ENCODE measurements at regions not wholly inside any gene's neighbourhood (a gene's known extent, or its start where the extent isn't known, plus 50 kb on each side); places are given as distances from the start of the nearest gene placed in this dataset.

DNA sequence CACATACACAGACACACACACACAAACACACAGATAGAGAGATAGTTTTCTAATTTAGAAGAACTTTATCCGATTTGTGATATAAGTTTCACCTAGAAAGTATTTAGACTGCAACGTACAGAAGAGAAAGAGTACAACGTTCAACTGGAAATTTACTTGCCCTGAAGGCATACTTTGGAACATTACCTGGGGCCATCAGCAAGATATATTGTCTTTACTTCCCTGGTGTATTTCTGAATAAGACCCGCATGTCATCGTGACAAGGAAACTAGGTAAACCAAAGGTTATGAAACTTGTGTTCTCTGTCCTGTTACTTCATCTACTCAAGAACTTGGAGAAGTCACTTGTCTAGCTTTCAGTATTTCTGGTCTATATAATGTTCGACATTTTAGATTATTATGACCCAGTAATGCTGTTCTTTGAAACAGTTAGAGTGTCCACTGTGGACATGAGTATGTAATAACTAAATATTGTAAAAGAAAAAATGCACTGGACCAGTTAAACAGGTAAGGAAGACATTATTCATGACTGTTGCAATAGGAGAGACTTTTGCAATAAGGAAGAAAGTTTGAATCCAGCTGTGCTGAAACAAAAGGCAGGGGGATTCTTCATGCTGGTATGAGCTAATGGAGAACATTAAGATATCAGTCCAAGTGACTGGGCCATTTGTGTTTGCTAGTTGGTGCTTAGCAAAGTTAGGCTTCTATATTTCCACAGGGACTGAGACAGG, 1791.1 kb downstream of the MAT2B start:
- no peak overlapping the region for H3K27ac ChIP-seq
- TF ChIP-seq, protein P1, sequence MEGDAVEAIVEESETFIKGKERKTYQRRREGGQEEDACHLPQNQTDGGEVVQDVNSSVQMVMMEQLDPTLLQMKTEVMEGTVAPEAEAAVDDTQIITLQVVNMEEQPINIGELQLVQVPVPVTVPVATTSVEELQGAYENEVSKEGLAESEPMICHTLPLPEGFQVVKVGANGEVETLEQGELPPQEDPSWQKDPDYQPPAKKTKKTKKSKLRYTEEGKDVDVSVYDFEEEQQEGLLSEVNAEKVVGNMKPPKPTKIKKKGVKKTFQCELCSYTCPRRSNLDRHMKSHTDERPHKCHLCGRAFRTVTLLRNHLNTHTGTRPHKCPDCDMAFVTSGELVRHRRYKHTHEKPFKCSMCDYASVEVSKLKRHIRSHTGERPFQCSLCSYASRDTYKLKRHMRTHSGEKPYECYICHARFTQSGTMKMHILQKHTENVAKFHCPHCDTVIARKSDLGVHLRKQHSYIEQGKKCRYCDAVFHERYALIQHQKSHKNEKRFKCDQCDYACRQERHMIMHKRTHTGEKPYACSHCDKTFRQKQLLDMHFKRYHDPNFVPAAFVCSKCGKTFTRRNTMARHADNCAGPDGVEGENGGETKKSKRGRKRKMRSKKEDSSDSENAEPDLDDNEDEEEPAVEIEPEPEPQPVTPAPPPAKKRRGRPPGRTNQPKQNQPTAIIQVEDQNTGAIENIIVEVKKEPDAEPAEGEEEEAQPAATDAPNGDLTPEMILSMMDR (IDR thresholded peaks at IDR 0.05): no peak

DNA sequence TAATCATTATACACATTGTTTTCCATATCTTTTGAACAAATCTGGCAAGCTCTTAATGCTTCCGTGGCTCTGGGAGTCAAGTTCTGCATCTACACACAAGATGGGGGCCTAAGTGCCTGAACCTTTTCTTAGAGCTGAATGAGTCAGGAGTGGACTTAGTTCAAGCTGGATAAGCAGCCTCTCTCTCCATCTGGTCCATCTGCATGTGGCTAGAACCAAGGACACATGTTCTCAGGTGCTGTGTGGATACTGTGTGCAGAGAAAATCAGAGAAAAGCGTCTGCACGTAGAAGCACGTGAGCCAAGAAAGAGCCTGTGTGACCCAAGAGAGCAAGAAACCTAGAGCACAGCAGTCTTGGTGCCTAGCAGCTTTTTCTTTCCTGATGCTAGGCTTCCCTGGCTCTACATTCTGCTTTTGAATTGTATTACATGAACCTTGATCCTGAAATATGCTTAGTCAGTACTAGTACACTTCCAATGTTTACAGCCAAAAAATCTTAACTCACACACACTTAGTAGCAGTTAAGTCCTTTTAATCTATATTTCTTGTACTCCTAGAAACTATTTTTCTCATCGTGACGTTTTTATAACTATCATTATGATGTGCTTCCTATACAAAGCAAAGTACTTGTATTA, 1798.9 kb downstream of the MAT2B start:
- no peak overlapping the region for H3K27ac ChIP-seq
- DNase-seq (ENCODE audit: low spot score): no peak
- TF ChIP-seq, protein P1 (IDR thresholded peaks at IDR 0.05): no peak
- H3K4me3 ChIP-seq: no peak overlapping the region

More for the DNA sequence above, 1791.1 kb downstream of the MAT2B start:
- no peak for DNase-seq (ENCODE audit: low spot score)
- H3K4me3 ChIP-seq: no peak overlapping the region

DNA sequence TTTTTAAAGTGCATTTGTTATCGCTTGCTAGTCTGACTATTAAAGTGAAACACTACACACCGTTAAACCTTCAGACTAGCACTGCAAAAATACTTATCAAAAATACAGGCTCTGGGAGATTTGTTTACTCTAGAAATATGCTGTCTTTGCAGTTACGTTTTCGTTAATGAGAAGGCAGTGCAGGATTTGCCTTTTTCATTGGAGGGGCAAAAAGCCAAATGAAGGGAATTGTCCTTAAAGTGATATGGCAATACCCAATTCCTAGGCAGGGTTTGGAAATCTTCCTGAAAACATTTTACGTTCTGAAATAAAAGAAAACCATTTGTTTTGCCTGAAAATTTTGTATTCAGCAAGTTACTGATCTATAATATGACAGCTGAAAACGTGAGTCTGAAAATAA, 1800.2 kb downstream of the MAT2B start:
- no peak for DNase-seq (ENCODE audit: low spot score)
- H3K4me3 ChIP-seq: no peak overlapping the region
- TF ChIP-seq, protein P1 (IDR thresholded peaks at IDR 0.05): no peak
- no peak overlapping the region for H3K27ac ChIP-seq

DNA sequence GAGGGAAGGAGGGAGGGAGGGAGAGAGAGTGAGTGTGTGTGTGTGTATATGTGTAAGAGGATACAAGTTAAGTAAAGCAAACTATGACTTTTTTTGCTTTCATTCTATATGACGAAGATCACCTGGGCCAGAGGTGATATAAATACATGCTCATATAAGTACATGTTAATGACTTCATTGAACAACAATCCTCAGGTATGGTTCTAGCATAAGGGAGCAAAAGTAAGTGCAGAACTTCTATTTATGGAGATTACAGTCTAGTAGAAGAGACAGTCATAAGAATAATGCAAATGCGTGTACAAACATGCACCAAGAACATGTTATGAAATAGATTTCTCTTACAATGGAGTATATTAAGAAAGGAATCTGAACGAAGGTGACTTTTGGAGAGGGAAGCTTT, 1804.0 kb downstream of the MAT2B start:
- no peak for DNase-seq (ENCODE audit: low spot score)
- Histone ChIP-seq H3K4me3 (no peak overlapping the region), H3K27ac (no peak overlapping the region)
- TF ChIP-seq, protein P1 (IDR thresholded peaks at IDR 0.05): no peak

DNA sequence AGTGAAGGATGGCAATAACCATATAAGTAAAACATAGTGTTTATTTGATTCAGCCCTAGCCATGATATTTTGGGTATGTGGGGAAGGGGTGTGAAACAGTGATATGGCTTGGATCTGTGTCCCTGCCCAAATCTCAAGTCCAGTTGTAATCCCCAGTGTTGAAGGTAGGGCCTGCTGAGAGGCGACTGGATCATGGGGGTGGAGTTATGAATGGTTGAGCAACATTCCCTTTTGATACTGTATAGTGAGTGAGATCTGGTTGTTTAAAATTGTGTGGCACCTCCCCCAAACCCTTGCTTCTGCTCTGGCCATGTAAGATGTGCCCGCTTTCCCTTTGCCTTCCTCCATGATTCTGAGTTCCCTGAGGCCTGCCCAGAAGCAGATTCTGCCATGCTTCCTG, 1804.6 kb downstream of the MAT2B start:
- no peak overlapping the region for H3K4me3 ChIP-seq
- no peak for DNase-seq (ENCODE audit: low spot score)
- H3K27ac ChIP-seq: no peak overlapping the region
- TF ChIP-seq, protein P1 (IDR thresholded peaks at IDR 0.05): no peak

DNA sequence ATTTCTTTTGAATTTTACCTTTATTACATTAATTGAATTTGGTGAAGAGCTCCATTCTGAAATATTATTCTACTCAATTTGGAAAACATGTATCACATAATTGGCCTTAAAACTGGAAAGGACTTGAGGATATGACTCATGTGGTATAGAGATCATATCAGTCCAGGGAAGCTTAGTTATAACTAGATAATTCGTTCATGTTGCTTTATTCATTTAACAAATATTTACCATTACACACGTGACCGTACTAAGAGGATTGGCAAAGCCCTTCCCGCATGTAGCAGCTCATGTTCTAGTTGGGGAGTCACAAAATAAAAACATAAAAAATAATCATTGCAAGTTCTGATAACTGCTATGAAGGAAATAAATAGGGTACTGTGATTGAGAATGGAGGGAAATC, 1816.5 kb downstream of the MAT2B start:
- DNase-seq (ENCODE audit: low spot score): no peak
- Histone ChIP-seq H3K4me3 (no peak overlapping the region), H3K27ac (no peak overlapping the region)
- TF ChIP-seq, protein P1 (IDR thresholded peaks at IDR 0.05): no peak

DNA sequence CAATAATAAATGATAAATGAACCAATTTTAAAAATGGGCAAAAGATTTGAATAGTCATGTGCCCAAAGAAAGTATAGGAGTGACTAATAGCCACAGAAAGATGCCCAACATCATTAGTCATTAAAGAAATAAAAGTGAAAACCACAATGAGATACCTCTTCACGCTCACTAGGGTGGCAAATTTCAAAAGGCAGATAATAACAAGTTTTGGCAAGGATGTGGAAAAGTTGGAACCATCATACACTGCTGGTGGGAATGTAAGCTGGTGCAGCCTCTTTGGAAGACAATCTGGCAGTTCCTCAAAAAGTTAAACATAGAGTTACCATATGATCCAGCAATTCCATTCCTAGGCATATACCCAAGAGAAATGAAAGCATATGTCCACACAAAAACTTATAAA, 1819.8 kb downstream of the MAT2B start:
- TF ChIP-seq, protein P1 (IDR thresholded peaks at IDR 0.05): no peak
- Histone ChIP-seq H3K27ac (no peak overlapping the region), H3K4me3 (no peak overlapping the region)
- no peak for DNase-seq (ENCODE audit: low spot score)
